ENCODE measurements at regions not wholly inside any gene's neighbourhood (a gene's known extent, or its start where the extent isn't known, plus 50 kb on each side); places are given as distances from the start of the nearest gene placed in this dataset.

GRCh38 chr12:125999628-126000027 lies 934.4 kb downstream of the AACS start:
- in situ Hi-C loops (cut with MboI) (no loop called here), intact Hi-C loops (cut with micrococcal nuclease; ENCODE audit: unreplicated experiment) (no loop called here)
- Histone ChIP-seq H3K4me1 (ENCODE audit: control insufficient read depth, insufficient read depth, low read length) (no peaks in the 10 kb centered on the region), H3K4me3 (no peak overlapping the region), H3K36me3 (ENCODE audit: control insufficient read depth in 2 of 2, insufficient read depth in 2 of 2, low read length in 1 of 2) (no peaks in the 10 kb centered on the region), H3K79me2 (ENCODE audit: control insufficient read depth, insufficient read depth, low read length) (no peaks in the 10 kb centered on the region), H2AFZ (ENCODE audit: control insufficient read depth, low read depth, low read length) (no peak overlapping the region), H3K27ac (ENCODE audit: control insufficient read depth, insufficient read depth) (no peak overlapping the region), H3K4me2 (ENCODE audit: control insufficient read depth, insufficient read depth) (no peak overlapping the region), H3K9ac (ENCODE audit: control insufficient read depth, insufficient read depth, low read length) (no peak overlapping the region), H3K27me3 (replicated peaks in 1 of 2; ENCODE audit: control insufficient read depth in 2 of 2, insufficient read depth in 2 of 2, low read length in 1 of 2) (no peaks in the 10 kb centered on the region), H3K9me3 (replicated peaks; ENCODE audit: control insufficient read depth, insufficient read depth, low read length) (no peaks in the 10 kb centered on the region), H4K20me1 (ENCODE audit: control insufficient read depth, insufficient read depth) (no peaks in the 10 kb centered on the region)
- POLR2A ChIA-PET: no interaction called here
- RAD21 ChIA-PET (ENCODE audit: unreplicated experiment): no interaction called here
- TF ChIP-seq CUX1 (IDR thresholded peaks at IDR 0.05; ENCODE audit: insufficient replicate concordance, low read depth, low read length) (no peak), MEF2A (IDR thresholded peaks at IDR 0.05; ENCODE audit: insufficient read depth, low read depth, low read length) (no peak), BCLAF1 (IDR thresholded peaks at IDR 0.05) (no peak), FOS (IDR thresholded peaks at IDR 0.05; ENCODE audit: borderline replicate concordance, extremely low read depth, insufficient read length) (no peak), NR2F1 (conservative IDR thresholded peaks at IDR 0.05) (no peak), YBX1 (IDR thresholded peaks at IDR 0.05) (no peak), ZBTB4 (CRISPR knock-in tag; IDR thresholded peaks at IDR 0.05) (no peak), JUND (IDR thresholded peaks at IDR 0.05; ENCODE audit: low read depth, low read length) (no peak), PAX5 (IDR thresholded peaks at IDR 0.05; ENCODE audit: borderline replicate concordance, low read depth, low read length) (no peak), TAF1 (IDR thresholded peaks at IDR 0.05; ENCODE audit: borderline replicate concordance, low read depth, low read length) (no peak), RAD21 (IDR thresholded peaks at IDR 0.05; ENCODE audit: insufficient read depth, low read depth, low read length) (no peak)
- SMC1A ChIA-PET (ENCODE audit: uncharacterized antibody, unreplicated experiment): no interaction called here
- BruUV-seq (replicated peaks): no TSS peak
- CTCF ChIA-PET: no interaction called here
- DNase-seq (ENCODE audit: low read depth, low spot score) (no peak), FAIRE-seq (no peak), ATAC-seq (no peak)
- WGBS (ENCODE audit: insufficient coverage, insufficient replicate concordance, low lambda C conversion rate, missing lambda C conversion rate): 65% methylated on average over 7 of the region's 7 CpGs
